ENCODE measurements at regions not wholly inside any gene's neighbourhood (a gene's known extent, or its start where the extent isn't known, plus 50 kb on each side); places are given as distances from the start of the nearest gene placed in this dataset.

DNA sequence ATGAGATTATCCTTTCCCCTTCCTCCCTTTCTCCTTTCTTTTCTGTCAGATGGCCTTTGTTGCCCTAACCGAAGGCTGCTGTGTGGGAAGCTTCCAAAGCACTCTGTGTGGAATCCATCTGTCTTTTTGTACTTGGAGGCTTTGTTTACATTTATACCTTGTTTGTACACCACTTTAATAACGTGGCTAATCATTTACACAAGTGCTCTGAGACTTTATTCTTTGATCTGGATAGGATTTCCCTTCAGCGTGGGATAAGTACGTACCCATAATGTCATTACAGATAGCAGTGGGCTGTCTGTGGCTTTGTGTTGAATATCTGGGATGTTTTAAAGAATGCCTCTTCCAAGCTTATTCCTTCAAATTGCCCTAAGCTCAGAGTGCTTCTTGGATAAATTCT lies 684.7 kb upstream of the SLITRK5 start:
- Histone ChIP-seq H3K4me3 (ENCODE audit: low read length in 2 of 2) (no peak overlapping the region), H3K9ac (ENCODE audit: low read depth in 1 of 2, low read length in 2 of 2) (no peak overlapping the region), H3K27me3 (ENCODE audit: control insufficient read depth in 2 of 2, insufficient read depth in 2 of 2, low read length in 2 of 2) (no peaks in the 10 kb centered on the region), H3K27ac (ENCODE audit: low read depth in 2 of 2, low read length in 2 of 2) (no peak overlapping the region), H3K9me3 (ENCODE audit: control insufficient read depth in 2 of 2, low read length in 2 of 2) (no peaks in the 10 kb centered on the region), H3K36me3 (ENCODE audit: control insufficient read depth in 2 of 2, insufficient read depth in 2 of 2, low read length in 2 of 2) (no peaks in the 10 kb centered on the region), H3K4me1 (ENCODE audit: control insufficient read depth in 2 of 2, insufficient read depth in 2 of 2, low read length in 2 of 2) (no peaks in the 10 kb centered on the region)

GRCh38 chr13:86992251-86992650 lies 678.9 kb upstream of the SLITRK5 start:
- Histone ChIP-seq H3K4me3 (ENCODE audit: low read length in 2 of 2) (no peak overlapping the region), H3K4me1 (ENCODE audit: control insufficient read depth in 2 of 2, insufficient read depth in 2 of 2, low read length in 2 of 2) (no peaks in the 10 kb centered on the region), H3K9ac (ENCODE audit: low read depth in 1 of 2, low read length in 2 of 2) (no peak overlapping the region), H3K27me3 (ENCODE audit: control insufficient read depth in 2 of 2, insufficient read depth in 2 of 2, low read length in 2 of 2) (no peaks in the 10 kb centered on the region), H3K9me3 (ENCODE audit: control insufficient read depth in 2 of 2, low read length in 2 of 2) (no peaks in the 10 kb centered on the region), H3K36me3 (ENCODE audit: control insufficient read depth in 2 of 2, insufficient read depth in 2 of 2, low read length in 2 of 2) (no peaks in the 10 kb centered on the region), H3K27ac (ENCODE audit: low read depth in 2 of 2, low read length in 2 of 2) (no peak overlapping the region)

- H3K9me3 ChIP-seq (ENCODE audit: control insufficient read depth in 2 of 2, low read length in 2 of 2), result no peaks in the 10 kb centered on the region
- no peak overlapping the region for H3K4me3 ChIP-seq (ENCODE audit: low read length in 2 of 2)
- H3K27ac ChIP-seq (ENCODE audit: low read depth in 2 of 2, low read length in 2 of 2), result no peak overlapping the region
- no peaks in the 10 kb centered on the region for H3K36me3 ChIP-seq (ENCODE audit: control insufficient read depth in 2 of 2, insufficient read depth in 2 of 2, low read length in 2 of 2)
- no peaks in the 10 kb centered on the region for H3K27me3 ChIP-seq (ENCODE audit: control insufficient read depth in 2 of 2, insufficient read depth in 2 of 2, low read length in 2 of 2)
- no peak overlapping the region for H3K9ac ChIP-seq (ENCODE audit: low read depth in 1 of 2, low read length in 2 of 2)
- no peaks in the 10 kb centered on the region for H3K4me1 ChIP-seq (ENCODE audit: control insufficient read depth in 2 of 2, insufficient read depth in 2 of 2, low read length in 2 of 2)
Observed at GRCh38 chr13:87003265-87003664, 667.9 kb upstream of the SLITRK5 start.

DNA sequence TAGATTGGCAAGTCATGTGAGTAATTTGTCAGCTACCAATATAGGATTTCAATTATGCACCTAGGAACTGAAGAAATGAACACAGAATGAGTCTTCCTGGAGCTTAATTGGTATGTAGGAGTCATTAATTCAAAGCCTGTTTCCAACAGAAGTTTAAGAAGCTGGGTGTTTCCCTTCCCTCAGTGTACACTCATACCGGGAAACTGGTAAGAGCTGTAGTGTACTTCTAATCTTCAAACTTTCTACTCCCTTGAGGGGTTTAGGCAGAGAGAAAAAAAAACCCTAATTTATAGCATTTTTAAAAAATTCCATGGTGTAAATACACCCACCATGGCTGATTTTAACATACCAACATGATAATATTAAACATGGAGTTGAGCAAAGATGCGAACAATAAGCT lies 665.7 kb upstream of the SLITRK5 start:
- H3K4me1 ChIP-seq (ENCODE audit: control insufficient read depth in 2 of 2, insufficient read depth in 2 of 2, low read length in 2 of 2), result no peaks in the 10 kb centered on the region
- no peaks in the 10 kb centered on the region for H3K27me3 ChIP-seq (ENCODE audit: control insufficient read depth in 2 of 2, insufficient read depth in 2 of 2, low read length in 2 of 2)
- no peak overlapping the region for H3K4me3 ChIP-seq (ENCODE audit: low read length in 2 of 2)
- peaks cover 0 to 5% of the 10 kb centered on the region in 2 donors for H3K9me3 ChIP-seq (ENCODE audit: control insufficient read depth in 2 of 2, low read length in 2 of 2)
- H3K36me3 ChIP-seq (ENCODE audit: control insufficient read depth in 2 of 2, insufficient read depth in 2 of 2, low read length in 2 of 2), result no peaks in the 10 kb centered on the region
- H3K9ac ChIP-seq (ENCODE audit: low read depth in 1 of 2, low read length in 2 of 2), result no peak overlapping the region
- H3K27ac ChIP-seq (ENCODE audit: low read depth in 2 of 2, low read length in 2 of 2), result no peak overlapping the region

DNA sequence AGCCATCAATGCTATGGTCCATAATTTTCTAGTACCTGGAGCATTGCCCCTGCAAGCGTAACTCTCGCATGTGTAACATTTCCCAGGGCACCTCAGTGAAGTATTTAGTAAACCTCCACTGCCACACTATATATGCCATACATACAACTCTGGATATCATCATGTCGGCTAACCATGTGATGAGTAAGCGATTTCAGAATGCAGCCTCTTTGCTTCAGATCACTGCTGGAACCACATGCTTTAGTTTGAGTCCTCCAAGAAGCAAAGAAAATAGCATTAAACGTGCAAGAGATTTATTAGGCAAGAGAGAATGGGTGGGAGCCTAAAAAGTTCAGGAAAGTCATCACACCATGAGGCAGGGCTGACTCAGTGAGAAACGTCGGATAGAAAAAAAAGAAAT lies 635.6 kb upstream of the SLITRK5 start:
- Histone ChIP-seq H3K27ac (ENCODE audit: low read depth in 2 of 2, low read length in 2 of 2) (no peak overlapping the region), H3K9me3 (ENCODE audit: control insufficient read depth in 2 of 2, low read length in 2 of 2) (no peaks in the 10 kb centered on the region), H3K36me3 (ENCODE audit: control insufficient read depth in 2 of 2, insufficient read depth in 2 of 2, low read length in 2 of 2) (no peaks in the 10 kb centered on the region), H3K4me3 (ENCODE audit: low read length in 2 of 2) (no peak overlapping the region), H3K27me3 (ENCODE audit: control insufficient read depth in 2 of 2, insufficient read depth in 2 of 2, low read length in 2 of 2) (no peaks in the 10 kb centered on the region), H3K4me1 (ENCODE audit: control insufficient read depth in 2 of 2, insufficient read depth in 2 of 2, low read length in 2 of 2) (no peaks in the 10 kb centered on the region), H3K9ac (ENCODE audit: low read depth in 1 of 2, low read length in 2 of 2) (no peak overlapping the region)

DNA sequence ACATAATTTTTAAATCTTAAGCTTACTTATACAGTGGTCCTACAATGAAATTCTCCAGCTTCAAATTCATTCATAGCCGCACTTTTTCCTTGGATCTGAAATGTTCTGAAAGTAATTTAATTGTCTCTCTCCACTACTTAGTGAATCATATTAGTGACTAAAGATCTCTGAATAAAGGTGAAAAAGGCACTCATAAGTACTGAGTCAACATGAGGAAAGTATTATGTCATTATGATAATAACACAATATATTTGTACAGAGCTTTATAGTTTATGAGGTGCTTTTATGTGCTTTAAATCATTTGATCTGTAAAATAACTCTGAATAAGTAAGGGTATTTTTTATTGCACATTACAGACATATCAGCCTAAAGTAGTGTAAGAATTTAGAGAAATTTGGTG lies 628.2 kb upstream of the SLITRK5 start:
- no peaks in the 10 kb centered on the region for H3K4me1 ChIP-seq (ENCODE audit: control insufficient read depth in 2 of 2, insufficient read depth in 2 of 2, low read length in 2 of 2)
- H3K9ac ChIP-seq (ENCODE audit: low read depth in 1 of 2, low read length in 2 of 2), result no peak overlapping the region
- H3K36me3 ChIP-seq (ENCODE audit: control insufficient read depth in 2 of 2, insufficient read depth in 2 of 2, low read length in 2 of 2), result no peaks in the 10 kb centered on the region
- H3K27ac ChIP-seq (ENCODE audit: low read depth in 2 of 2, low read length in 2 of 2), result no peak overlapping the region
- H3K27me3 ChIP-seq (ENCODE audit: control insufficient read depth in 2 of 2, insufficient read depth in 2 of 2, low read length in 2 of 2), result no peaks in the 10 kb centered on the region
- no peak overlapping the region for H3K4me3 ChIP-seq (ENCODE audit: low read length in 2 of 2)
- H3K9me3 ChIP-seq (ENCODE audit: control insufficient read depth in 2 of 2, low read length in 2 of 2), result no peaks in the 10 kb centered on the region

DNA sequence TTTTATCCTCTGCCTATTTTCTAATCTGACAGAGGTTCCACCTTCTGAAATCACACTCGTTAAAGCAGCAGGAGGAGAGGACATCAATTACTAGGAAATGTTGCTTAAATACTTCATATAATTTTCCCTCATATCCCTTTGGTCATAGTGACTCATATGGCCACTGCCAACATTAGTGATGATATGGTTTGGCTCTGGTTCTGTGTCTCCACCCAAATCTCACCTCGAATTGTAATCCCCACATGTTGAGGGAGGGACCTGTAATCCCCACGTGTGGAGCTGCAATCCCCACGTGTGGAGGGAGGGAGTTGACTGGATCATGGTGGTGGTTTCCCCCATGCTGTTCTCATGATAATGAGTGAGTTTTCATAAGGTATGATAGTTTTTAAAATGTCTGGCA lies 618.4 kb upstream of the SLITRK5 start:
- Histone ChIP-seq H3K9ac (ENCODE audit: low read depth in 1 of 2, low read length in 2 of 2) (no peak overlapping the region), H3K9me3 (ENCODE audit: control insufficient read depth in 2 of 2, low read length in 2 of 2) (no peaks in the 10 kb centered on the region), H3K27ac (ENCODE audit: low read depth in 2 of 2, low read length in 2 of 2) (no peak overlapping the region), H3K4me3 (ENCODE audit: low read length in 2 of 2) (no peak overlapping the region), H3K4me1 (ENCODE audit: control insufficient read depth in 2 of 2, insufficient read depth in 2 of 2, low read length in 2 of 2) (peaks cover 0 to 2% of the 10 kb centered on the region in 2 donors), H3K36me3 (ENCODE audit: control insufficient read depth in 2 of 2, insufficient read depth in 2 of 2, low read length in 2 of 2) (no peaks in the 10 kb centered on the region), H3K27me3 (ENCODE audit: control insufficient read depth in 2 of 2, insufficient read depth in 2 of 2, low read length in 2 of 2) (no peaks in the 10 kb centered on the region)

DNA sequence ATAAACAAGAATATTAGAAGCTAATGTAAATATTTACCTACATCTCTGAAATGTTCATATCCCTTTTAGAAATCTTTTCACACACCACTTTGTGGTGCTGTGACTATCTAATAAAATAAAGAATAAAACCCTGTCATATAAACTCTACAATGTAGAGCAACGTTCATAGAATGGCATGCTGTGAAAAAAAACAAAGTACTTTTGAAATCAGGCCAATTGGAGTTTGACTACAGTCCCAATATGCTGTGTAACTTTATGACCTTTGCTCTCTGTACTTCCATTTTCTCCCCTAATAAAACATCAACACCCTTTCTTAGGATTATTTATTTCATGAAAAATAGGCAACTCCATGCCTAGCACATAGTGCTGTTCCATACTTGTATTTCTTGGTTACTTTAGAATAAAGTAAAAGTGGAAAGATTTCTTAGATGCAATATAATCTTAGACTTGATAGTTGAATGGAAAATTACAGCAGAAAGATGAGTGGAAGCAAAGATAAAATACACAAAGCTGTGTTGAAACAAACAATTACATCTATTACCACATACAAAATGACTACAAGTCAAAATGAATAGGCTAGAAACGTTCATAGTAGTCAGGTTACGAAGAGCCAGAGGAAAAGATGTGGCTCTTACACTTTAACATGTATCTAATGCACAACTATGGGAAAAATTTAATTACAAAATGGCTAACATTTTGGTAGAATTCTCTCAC lies 613.2 kb upstream of the SLITRK5 start:
- Histone ChIP-seq H3K9ac (ENCODE audit: low read depth in 1 of 2, low read length in 2 of 2) (no peak overlapping the region), H3K27me3 (ENCODE audit: control insufficient read depth in 2 of 2, insufficient read depth in 2 of 2, low read length in 2 of 2) (no peaks in the 10 kb centered on the region), H3K27ac (ENCODE audit: low read depth in 2 of 2, low read length in 2 of 2) (no peak overlapping the region), H3K4me1 (ENCODE audit: control insufficient read depth in 2 of 2, insufficient read depth in 2 of 2, low read length in 2 of 2) (peaks cover 0 to 2% of the 10 kb centered on the region in 2 donors), H3K36me3 (ENCODE audit: control insufficient read depth in 2 of 2, insufficient read depth in 2 of 2, low read length in 2 of 2) (no peaks in the 10 kb centered on the region), H3K9me3 (ENCODE audit: control insufficient read depth in 2 of 2, low read length in 2 of 2) (no peaks in the 10 kb centered on the region), H3K4me3 (ENCODE audit: low read length in 2 of 2) (no peak overlapping the region)

DNA sequence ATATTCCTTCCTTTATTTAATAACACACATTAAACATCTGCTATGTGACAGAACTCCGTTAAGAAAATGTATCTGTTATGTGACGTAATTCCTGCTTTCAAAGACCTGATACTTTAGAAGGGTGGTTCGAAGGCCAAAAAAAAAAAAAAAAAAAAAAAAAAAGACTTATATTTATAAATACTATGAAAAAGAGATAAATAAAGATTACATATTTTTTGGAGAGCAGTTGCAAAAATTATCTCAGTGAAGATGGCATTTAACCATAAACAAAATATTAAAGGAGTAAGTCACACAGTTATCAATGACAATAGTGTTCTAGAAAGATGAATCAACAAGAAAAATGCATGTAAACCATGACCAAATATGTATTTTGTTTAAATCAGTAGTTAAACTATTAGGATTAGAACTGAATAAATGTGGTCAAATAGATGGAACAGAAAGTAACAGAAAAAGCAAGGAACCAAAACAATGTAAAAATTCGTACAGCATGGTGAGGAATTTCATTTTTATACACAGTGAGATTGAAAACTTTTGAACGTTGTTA lies 612.3 kb upstream of the SLITRK5 start:
- Histone ChIP-seq H3K9me3 (ENCODE audit: control insufficient read depth in 2 of 2, low read length in 2 of 2) (no peaks in the 10 kb centered on the region), H3K4me3 (ENCODE audit: low read length in 2 of 2) (no peak overlapping the region), H3K27ac (ENCODE audit: low read depth in 2 of 2, low read length in 2 of 2) (no peak overlapping the region), H3K36me3 (ENCODE audit: control insufficient read depth in 2 of 2, insufficient read depth in 2 of 2, low read length in 2 of 2) (no peaks in the 10 kb centered on the region), H3K27me3 (ENCODE audit: control insufficient read depth in 2 of 2, insufficient read depth in 2 of 2, low read length in 2 of 2) (no peaks in the 10 kb centered on the region), H3K9ac (ENCODE audit: low read depth in 1 of 2, low read length in 2 of 2) (no peak overlapping the region), H3K4me1 (ENCODE audit: control insufficient read depth in 2 of 2, insufficient read depth in 2 of 2, low read length in 2 of 2) (peaks cover 0 to 2% of the 10 kb centered on the region in 2 donors)

- no peak overlapping the region for H3K9ac ChIP-seq (ENCODE audit: low read depth in 1 of 2, low read length in 2 of 2)
- no peak overlapping the region for H3K4me3 ChIP-seq (ENCODE audit: low read length in 2 of 2)
- H3K4me1 ChIP-seq (ENCODE audit: control insufficient read depth in 2 of 2, insufficient read depth in 2 of 2, low read length in 2 of 2), result no peaks in the 10 kb centered on the region
- H3K36me3 ChIP-seq (ENCODE audit: control insufficient read depth in 2 of 2, insufficient read depth in 2 of 2, low read length in 2 of 2), result no peaks in the 10 kb centered on the region
- H3K27ac ChIP-seq (ENCODE audit: low read depth in 2 of 2, low read length in 2 of 2), result no peak overlapping the region
- peaks cover 0 to 3% of the 10 kb centered on the region in 2 donors for H3K9me3 ChIP-seq (ENCODE audit: control insufficient read depth in 2 of 2, low read length in 2 of 2)
- no peaks in the 10 kb centered on the region for H3K27me3 ChIP-seq (ENCODE audit: control insufficient read depth in 2 of 2, insufficient read depth in 2 of 2, low read length in 2 of 2)
Observed at GRCh38 chr13:87078947-87079795, 592.0 kb upstream of the SLITRK5 start.
